ENCODE measurements at regions not wholly inside any gene's neighbourhood (a gene's known extent, or its start where the extent isn't known, plus 50 kb on each side); places are given as distances from the start of the nearest gene placed in this dataset.
"Not testable (repeated sequence)": the region's sequence is repeated elsewhere in the genome, so short reads cannot be mapped to it uniquely, and the experiment has no call there.

DNA sequence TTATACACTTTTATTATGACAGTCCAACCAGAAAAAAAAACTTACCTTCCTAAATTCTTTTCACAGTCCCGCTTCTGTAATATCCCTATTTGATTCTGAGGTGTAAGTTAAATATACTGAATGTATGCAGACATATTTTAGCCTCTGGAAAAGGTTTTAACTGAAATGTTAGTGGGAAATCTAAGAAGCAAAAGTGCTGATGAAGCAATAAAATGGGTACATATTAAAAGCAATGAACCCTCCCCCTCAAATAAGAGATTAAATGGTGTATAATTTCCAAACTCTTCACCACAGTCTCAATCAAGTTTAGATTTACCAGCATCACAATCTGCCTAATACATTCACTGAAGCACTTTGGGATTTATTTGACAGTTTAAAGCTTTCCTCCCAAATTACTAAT lies 688.3 kb upstream of the DIAPH2 start:
- no peak for FAIRE-seq

DNA sequence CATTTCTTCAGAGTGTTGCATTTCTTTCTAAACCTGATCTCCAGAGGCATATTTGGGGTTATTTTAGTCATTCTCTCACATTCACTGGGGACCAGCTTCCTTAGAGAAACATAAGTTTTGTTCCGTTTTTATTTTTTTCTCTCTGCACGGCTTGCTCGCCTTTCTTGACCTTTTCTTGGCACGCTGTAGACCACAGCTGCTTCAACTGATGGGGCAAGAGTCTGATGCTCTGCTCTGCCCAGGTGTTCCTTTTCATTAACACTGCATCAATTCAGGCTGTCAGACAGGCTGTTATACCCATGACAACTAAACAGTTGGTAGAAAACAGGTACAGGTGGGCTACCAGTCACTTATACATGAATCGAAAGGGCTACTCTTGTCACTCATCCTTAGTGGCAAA lies 682.2 kb upstream of the DIAPH2 start:
- FAIRE-seq: no peak

DNA sequence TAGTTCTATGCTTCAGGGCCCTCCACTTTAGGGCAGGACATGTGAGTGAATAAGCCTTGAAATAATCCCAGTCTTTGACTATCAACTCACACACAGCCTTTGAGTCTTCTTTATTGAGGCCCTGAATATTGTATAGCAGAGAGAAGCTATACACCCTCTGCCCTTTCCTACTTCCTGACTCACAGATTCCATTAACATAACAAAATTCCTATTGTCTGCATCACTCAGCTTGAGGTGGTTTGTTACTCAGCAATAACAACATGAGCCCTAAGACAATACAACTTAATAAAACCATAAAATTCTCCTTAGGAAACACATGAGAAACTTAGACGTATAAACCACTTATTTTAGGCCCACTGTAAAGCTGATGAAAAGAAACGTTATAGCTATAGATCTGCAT lies 680.3 kb upstream of the DIAPH2 start:
- FAIRE-seq: no peak

DNA sequence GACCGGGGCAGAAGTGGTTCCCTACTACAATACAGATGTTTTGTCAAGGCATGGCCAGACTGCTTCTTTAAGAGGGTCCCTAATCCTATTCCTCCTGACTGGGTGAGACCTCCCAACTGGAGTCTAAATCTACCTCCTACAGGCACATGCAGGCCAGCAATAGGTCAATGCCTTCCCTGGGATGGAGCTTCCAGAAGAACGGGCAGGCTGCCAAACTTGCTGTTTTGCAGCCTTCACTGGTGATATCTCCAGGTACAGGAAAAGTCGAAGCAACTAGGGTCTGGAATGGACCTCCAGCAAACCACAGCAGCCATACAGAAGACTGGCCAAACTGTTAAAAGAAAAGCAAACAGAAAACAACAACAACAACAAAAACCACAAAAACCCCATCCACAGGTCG lies 678.4 kb upstream of the DIAPH2 start:
- FAIRE-seq: no peak

DNA sequence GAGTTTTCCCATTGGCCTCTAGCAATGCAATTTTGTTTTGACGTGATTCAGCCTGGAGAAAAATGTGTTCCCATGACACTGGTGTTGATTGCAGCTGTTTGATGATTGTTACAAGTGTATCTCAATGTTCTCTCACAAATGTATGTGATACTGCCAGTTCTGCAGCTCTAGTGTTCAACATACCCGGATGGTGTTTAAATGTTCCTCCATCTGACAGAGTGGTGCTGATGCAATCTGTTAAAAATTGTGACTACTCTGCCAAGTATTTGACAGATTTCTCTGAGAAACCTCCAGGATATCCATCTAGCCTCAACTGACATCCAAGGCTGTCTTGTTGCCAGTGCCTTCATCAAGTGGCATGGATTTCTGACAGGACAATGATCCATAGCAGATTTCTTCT lies 657.2 kb upstream of the DIAPH2 start:
- FAIRE-seq: no peak

DNA sequence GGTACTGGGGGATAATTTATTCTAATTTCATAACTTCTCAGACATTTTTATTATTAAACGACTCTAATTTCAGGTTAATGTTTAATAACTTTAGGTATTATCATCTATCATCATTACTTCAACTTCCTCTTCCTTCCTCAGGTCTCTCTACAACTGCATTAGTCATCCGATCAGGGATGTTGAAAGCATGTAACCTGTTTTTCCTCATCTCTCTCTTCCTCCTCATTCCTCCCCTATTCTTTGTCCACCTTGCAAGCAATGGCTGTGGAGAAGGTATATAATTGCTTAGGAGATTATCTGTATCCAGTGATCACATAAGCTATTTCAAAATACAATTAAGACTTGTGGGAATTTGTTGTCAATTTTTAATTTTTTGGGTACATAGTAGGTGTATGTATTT lies 632.6 kb upstream of the DIAPH2 start:
- FAIRE-seq: no peak

DNA sequence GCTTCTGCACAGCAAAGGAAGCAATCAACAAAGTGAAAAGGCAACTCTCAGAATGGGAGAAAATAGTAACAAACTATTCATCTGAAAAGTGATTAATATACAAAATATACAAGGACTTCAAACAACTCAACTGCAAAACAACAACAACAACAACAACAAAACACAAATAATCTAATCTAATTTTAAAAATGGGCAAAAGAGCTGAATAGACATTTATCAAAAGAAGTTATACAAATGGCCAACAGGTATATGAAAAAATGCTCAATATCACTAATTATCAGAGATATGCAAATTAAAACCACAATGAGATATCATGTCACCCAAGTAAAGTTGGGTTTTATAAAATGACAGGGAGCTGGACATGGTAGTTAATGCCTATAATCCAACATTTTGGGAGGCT lies 602.8 kb upstream of the DIAPH2 start:
- no peak for FAIRE-seq

DNA sequence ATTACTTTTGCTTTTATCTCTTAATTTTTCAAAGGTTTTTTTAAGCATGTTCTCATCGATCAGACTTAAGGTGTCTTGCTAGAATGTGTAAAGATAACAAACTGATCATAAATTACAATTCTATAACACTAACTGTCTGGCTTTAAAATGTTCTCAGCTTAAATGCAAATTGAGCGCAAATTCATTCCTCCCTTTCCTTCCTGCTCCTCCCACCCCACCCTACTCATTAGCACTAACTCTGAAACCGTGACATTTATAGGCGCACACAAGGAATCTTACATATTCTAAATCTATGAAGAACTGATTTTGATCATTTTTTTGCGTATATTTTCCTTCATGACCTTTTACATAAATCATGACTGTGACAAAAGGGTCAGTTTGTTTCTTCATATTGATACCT lies 590.0 kb upstream of the DIAPH2 start:
- no peak for FAIRE-seq

DNA sequence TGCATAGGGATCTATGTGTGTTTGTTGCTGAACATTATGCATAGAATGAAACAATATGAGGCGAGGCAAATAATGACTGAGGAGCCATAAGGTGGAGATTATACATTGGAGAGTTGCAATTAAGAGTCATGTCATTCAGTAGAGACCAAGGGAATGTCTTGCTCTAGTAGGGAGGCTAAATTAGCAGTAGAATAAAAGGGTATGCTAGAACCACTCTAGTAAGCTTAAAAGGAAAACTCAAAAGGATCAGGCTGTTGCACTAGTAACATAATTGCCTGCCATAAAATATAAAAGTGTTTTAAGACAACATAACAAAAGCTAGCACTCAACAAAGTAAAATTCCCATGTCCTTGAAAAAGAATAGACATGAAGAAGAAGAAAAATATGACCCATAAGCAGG lies 586.2 kb upstream of the DIAPH2 start:
- FAIRE-seq: no peak

DNA sequence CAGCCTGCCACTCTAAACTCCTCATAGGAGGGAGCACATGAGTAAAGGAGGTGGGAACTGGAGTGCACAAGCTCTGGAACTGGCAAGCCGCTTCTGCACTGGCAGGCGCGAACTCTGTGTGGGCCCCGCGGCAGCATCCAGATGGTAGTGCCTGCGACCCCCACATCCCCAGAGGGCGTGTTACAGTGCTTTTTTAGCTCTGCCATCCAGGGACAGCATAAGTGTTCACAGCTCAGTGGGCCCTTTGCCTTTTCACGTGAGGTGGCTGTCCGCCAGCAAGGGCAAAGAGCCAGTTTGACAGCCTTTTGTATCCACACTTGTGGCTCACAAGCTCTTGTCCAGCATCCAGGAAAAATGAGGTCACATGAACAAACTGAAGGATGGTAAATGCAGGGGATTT lies 581.6 kb upstream of the DIAPH2 start:
- FAIRE-seq: no peak

DNA sequence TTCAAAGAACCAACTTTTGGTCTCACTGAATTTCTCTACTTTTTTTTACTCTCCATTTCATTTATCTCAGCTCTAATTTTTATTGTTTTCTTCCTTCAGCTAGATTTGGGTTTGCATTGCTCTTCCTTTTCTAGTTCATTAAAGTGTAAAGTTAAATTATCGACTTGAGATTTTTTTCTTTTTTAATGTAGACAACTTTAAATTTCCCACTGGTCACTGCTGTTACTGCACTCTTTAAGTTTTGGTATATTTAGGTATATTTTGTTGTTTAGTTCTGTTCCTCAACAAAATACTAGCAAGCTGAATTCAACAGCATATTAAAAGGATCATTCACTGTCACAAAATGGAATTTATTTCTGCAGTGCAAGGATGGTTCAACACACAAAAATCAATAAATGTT lies 572.0 kb upstream of the DIAPH2 start:
- no peak for FAIRE-seq

DNA sequence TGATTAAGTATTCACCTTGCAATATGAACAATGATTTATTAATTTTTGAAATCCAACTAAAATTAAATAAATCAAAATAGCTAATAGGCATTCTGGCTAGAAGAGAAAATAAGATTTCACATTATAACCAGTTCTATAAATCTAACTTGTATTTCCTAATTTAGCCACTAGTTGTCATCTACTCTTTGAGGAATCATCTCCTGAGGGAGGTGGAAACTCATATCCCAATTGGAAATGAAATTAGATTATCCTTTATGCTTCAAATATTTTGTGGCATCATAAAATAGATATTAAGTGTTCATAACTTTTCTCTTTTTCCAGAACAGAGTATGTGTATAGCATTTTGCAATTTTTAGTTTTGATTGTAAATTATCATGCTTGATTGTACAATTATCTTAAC lies 558.5 kb upstream of the DIAPH2 start:
- no peak for FAIRE-seq

DNA sequence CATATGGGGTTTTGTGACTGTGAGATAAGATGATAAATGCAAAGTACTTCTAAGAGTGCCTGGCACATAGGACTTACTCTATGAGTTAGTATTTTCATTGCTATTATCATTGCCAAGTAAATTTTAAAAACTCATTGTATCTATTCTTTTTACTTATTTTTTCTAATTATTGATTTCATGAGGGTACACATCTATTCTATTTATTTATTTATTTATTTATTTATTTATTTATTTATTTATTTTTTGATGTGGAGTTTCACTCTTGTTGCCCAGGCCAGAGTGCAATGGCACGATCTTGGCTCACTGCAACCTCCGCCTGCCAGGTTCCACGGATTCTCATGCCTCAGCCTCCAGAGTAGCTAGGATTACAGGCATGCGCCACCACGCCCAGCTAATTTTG lies 556.6 kb upstream of the DIAPH2 start:
- not testable (repeated sequence) for FAIRE-seq

DNA sequence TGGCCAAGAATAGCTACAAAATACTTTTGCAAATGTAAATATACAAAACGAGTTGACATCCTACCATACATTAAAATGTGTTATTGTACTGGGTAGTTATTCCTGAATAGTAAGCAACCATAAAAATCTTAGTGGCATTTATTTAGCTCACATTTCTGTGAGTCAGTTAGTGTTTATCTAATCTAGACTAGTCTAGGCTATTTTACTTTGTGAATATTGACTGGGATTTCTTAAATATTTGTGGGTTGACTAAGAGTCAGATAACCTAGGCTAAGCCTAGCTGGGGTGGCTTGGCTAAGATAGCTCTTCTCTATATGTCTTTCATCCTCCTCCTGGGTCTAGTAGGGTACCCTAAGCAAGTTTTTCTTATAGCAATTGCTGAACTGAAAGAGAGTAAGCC lies 543.8 kb upstream of the DIAPH2 start:
- FAIRE-seq: no peak

DNA sequence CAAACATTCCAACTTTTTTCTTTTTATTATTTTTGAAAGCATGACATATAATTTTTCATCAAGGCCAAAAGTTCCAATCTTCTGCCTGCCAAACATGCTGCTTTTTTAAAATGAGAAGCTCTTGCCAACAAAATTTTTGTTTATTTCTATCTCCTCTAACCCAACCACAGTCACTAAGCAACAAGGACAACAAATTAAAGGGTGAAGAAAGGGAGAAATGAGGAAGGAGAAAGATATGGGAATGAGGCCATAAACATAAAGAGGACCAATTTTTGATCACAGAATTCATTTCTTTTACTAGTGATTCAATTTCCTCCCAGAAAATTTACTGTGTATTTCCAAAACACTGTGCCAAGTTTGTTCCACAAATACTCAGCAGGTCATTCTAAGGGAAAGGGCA lies 537.0 kb upstream of the DIAPH2 start:
- FAIRE-seq: no peak

DNA sequence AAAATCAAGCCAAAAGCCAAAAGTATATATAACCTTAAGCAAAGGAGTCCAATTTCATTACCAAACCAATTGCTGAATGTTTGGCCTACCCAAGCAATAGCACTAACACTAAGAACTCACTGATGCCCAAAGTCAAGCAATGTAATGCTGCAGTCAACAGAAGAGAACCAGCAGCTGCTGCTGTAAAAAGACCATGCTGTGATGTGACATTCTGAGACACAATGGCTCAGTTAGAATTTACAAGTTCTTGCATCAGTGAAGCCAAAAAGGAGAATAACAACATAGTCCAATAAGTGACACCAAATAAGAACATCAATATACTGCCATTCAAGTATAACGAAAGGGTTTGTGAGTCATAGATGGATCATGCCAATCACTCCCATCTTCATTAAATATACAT lies 514.0 kb upstream of the DIAPH2 start:
- FAIRE-seq: no peak

DNA sequence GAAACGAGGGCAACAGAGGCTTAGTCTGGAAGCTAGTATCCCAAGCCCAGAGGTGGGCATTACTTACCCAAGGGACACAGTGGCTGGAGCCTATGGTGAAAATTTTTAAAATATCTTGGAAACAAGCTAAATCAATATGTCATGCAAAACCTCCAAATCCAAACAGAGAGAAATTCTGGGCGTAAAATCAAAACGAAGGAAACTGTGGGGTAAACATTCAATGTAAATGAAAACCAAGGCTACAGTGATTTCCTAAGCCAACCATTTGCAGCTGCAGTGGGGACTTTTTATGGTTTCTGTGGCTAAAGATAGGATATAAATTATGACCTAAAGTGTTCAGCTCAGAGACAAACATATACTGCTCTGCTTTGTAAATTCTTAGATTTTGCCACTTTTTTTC lies 507.7 kb upstream of the DIAPH2 start:
- FAIRE-seq: no peak

DNA sequence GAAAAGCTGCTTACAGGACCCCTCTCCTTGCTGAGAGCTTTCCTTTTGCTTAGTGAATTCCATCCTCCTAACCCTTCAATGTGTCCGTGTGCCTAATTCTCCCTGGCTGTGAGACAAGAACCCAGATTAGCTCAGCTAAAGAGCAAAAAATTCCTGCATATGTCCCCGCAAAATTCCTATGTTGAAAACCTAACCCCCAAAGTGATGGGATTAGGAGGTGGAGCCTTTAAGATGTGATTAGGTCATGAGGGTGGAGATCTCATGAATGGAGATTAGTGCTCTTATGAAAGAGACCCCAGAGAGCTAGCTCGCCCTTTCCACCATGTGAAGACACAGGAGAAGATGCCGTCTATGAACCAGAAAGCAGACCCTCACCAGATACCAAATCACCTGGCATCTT lies 503.0 kb upstream of the DIAPH2 start:
- FAIRE-seq: no peak

DNA sequence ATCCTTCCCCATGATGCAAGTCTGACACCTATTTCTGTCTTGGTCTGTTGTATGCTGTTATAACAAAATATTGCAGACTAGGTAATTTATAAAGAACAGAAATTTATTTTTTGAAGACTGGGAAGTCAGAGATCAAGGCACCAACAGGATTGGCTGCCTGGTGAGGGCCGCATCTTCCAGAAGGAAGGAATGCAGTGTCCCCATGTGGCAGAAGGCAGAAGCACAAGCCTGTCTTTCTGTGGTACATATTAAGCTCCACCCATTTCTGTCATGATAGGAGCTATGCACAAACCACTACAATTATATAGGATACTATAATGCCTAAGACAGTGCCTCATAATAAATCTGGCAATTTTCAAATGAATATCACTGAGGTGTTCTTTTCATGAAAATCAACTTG lies 502.3 kb upstream of the DIAPH2 start:
- no peak for FAIRE-seq

DNA sequence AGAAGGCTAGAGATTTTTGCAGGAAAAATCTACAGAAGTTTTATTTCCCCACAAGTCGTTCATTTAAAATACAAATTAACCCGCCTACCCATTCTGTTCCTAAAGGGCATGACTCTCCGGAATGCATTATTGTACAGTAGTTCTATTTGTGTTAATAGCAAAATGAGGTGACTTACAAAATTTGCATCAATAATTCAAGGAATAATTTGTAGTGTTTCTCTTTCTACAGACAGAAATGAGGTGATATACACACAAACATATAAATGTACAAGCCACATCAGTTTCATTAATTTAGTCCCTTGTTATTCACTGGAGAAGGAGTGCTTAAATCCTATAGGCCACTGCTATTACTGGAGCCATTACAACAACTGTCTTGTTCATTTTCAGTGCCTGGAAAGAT lies 501.3 kb upstream of the DIAPH2 start:
- FAIRE-seq: no peak

DNA sequence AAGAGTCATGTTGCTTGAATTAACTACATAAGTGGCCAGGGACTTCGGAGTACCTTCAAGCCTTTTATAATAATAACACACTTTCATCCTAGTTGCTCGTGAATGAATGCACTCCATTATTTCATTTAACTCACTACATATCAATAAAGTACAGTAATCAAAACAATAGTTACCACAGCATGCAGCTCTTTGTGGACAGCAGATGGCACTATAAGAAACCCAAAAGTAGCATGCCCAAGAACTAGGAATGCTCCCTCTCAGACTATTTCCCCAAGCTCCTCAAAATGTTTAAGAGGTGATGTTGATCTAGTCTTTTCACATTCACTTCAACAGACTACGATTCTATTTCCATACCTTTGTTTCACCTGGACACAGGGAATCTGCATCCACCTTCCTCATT lies 500.8 kb upstream of the DIAPH2 start:
- FAIRE-seq: no peak

DNA sequence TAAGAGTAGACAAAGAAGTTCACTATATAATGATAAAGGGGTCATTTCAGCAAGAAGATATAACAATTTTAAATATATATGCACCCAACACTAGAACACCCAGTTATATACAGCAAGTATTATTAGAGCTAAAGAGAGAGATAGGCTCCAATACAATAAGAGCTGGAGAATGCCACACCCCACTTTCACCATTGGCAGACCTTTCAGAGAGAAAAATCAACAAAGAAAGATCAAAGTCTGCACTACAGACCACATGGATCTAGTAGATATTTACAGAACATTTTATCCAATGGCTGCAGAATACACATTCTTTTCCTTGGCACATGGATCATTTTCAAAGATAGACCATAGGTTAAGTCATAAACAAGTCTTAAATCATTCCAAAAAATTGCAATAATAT lies 479.7 kb upstream of the DIAPH2 start:
- no peak for FAIRE-seq

DNA sequence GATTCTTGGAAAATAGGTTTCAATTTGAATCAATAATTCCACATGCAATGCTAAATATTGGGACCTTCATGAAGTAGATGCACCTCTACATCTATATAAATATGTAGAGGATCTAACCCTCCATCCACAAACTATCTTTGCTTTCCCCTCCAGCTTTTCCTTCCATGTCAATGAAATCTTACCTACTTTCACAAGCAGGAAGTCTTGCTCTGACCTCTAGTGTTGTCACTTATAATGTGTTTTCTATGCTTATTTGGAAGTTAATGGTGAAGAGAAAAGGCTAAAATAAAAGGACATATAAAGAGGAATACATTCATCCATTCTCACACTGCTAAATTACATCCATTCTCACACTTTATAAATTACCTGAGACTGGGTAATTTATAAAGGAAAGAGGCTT lies 472.7 kb upstream of the DIAPH2 start:
- FAIRE-seq: no peak

DNA sequence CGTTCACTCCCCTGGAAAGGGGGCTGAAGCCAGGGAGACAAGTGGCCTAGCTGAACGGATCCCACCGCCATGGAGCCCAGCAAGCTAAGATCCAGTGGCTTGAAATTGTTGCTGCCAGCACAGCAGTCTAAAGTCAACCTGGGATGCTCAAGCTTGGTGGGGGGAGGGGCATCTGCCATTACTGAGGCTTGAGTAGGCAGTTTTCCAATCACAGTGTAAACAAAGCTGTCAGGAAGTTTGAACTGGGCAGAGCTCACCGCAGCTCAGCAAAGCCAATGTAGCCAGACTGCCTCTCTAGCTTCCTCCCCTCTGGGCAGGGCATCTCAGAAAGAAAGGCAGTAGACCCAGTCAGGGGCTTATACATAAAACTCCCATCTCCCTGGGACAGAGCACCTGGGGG lies 470.0 kb upstream of the DIAPH2 start:
- not testable (repeated sequence) for FAIRE-seq

DNA sequence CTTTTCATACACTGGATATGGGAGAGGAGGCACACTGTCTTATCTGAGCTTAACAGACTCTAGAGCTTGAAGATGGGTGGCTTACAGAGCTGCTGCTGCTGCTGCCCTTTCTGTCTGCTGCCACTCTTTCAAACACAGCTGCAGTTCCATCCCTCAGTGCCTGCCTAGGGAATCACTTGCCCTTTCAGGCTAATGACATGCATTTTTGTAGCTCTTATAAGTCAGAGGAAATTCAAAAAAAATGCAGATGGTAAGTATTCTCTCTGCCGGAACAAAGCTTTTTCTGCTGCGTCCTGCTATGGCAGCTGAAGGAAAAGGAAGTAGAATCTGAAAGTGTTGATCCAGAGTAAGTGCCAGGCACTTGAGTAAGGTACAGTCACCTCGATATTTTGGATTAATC lies 460.4 kb upstream of the DIAPH2 start:
- no peak for FAIRE-seq

DNA sequence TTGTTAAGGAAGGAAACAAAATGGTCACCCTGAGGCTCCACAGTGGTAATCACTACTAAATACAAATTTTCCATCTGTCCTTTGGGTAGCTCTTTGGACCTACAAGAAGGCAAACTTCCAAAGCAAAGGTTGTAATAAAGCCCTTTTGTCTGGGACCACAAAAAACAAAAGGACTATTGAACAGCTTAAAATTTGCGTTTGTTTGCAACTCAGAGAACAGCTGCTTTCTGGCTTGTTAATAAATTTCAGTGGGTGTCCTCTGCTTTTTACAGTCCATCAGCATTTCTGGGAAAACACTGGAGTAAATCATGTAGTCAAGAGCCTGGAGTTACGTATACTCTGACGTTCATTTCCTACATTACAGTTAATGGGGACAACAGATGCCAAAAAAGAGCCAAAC lies 439.7 kb upstream of the DIAPH2 start:
- no peak for FAIRE-seq

DNA sequence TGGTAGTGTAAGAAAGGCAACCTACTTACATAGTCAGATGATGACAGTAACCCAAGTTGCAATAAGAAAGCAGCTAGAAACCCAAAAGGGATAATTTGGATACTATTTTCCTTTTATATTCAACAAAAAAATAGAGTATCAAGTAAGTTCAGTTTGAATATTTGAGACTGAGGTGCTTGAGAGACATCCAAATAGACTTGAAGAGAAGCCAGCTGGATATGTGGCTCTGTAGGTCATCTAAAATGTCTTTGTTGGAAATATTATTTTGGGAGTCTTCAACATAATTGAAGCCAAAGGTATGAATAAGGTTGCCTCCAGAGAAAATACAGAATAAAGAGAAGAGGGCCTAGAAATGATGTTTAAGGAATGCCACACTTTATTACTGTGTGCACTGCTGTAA lies 438.2 kb upstream of the DIAPH2 start:
- FAIRE-seq: no peak

Data from G401.6 (cell line).